HG03060 (cell line): ENCODE measurements at regions not wholly inside any gene's neighbourhood (a gene's known extent, or its start where the extent isn't known, plus 50 kb on each side); places are given as distances from the start of the nearest gene placed in this dataset.

Source experiments
- ATAC-seq: cut with Tn5 transposase; IDR thresholded peaks from one replicate; pipeline ENCODE4 v1.9.1; 2021; ENCODE audit warnings: low read depth, moderate number of reproducible peaks; ENCODE audit not compliant: unreplicated experiment

DNA sequence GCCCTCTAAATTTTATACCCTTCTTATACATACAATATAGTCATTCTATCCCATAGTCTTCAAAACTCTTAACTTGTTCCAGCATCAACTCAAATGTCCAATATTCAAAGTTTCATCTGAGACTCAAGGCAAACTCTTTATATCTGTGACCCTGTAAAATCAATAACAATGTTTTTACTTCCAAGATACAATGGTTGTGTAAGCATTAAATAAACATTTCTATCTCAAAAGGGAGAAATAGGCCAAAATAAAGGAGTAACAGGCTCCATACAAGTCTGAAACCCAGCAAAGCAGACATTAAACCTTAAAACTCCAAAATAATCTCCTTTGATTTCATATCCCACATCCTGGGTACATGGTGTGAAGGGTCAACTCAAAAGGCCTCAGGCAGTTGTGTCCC lies 1299.1 kb downstream of the MRPL39 start:
- no peak for ATAC-seq

GRCh38 chr21:24302400-24302799 lies 1304.9 kb downstream of the MRPL39 start:
- ATAC-seq = no peak

GRCh38 chr21:24298040-24298439 lies 1309.2 kb downstream of the MRPL39 start:
- no peak for ATAC-seq

- no peak for ATAC-seq
These were observed 1313.1 kb downstream of the MRPL39 start for GRCh38 chr21:24294171-24294570.

DNA sequence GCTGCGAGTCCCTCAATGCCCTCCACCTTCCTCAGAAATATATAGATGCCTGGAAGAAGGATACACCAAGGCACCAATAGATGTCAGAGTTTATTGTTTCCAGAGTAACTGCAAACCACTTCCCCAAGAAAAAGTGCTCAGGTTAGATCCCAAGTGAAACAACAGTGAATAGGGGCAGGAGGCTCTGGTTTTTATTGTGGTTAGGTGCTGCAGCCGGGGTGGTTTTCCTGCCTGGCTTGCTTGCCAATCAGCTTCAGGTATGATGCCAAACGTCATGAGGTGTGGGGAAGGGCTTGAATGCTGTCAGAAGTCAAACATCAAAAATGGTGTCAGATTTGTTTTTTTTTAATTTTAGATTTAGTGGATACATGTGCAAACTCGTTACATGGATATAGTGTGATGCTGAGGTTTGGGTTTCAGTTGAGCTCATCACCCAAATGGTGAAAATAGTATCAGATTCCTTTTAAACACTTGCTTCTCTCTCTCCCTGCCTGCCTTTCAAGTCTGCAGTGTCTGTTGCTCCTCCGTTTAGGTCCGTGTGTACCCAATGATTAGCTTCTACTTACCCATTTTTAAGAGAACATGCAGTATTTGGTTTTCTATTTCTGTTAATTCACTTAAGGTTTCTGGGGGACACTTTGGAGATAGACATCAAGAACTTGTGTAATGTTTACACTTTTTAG lies 1317.0 kb downstream of the MRPL39 start:
- ATAC-seq = no peak

- ATAC-seq = no peak
These were observed 1317.7 kb downstream of the MRPL39 start for GRCh38 chr21:24289539-24289938.

- ATAC-seq = no peak
These were observed 1326.7 kb downstream of the MRPL39 start for GRCh38 chr21:24280596-24280995.

DNA sequence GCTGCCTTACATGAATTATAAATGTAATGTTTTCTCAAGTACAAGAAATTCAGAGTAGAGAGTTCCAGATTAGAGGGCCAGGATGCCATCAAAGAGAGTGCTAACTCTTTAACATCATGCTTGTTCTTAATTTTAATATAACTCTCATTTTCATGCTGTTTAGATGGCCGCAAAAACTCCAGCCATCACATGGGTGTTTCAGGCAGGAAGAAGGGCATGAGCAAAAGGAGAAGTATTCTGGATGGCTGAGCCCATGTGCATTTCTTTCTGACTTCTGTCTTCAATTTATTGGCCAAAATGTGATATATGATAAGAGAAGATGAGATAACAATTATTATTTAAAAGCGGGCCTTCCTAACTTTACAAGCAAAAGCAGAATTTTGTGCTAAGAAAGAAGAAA lies 1328.6 kb downstream of the MRPL39 start:
- ATAC-seq = no peak

DNA sequence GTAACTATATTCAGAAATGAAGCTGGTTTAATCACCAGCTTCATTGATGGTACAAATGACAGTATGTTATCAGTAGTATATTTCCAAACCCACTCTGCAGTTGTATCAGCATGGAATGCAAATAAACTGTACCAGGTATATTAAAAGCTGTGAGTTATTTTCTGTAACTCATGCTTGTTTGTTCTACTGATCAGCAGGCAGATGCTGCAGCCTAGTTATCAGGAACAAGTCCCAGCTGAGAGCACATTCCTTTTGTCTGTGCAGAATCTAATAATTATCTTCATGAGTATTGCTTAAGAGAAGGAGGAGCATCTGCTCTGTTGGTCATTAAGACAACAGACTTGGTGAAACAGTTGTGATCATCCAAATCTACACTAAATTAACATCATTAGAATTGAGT lies 1331.1 kb downstream of the MRPL39 start:
- no peak for ATAC-seq

DNA sequence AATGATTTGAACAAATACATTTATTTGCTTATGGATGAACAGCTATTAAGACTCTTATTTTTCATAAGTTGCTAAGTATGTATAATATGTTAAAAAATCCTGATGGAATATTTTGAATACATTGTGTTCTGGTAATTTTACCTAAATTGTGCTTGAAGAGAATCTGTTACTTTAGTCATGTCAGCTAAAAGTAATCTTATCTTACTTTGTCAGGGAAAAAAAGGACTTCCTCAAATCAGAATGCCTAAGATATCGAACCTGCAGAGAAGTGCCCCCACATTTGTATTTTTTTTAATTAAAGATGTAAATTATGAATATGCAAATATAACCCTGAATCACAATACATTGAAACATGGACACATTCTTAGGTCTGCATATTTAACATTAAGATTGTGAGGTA lies 1331.7 kb downstream of the MRPL39 start:
- no peak for ATAC-seq

DNA sequence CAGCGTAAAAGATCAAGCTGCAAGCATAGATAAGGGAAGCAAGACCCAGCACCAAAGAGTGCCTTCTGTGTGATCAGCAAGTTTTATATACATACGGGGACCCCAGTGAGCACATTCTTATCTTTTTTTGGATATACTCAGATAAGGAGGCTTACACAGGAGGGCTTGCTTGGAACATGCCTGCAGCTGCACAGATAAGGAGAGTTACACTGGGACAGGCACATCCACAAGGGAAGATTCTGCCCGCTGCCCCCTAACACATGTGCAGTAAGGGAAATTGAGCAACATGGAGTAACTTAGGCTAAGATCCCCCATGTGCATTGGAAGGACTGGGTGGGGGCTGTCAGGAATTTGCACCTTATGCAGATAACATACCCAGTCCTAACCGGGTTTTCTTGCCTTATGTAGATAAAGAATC lies 1334.8 kb downstream of the MRPL39 start:
- no peak for ATAC-seq

DNA sequence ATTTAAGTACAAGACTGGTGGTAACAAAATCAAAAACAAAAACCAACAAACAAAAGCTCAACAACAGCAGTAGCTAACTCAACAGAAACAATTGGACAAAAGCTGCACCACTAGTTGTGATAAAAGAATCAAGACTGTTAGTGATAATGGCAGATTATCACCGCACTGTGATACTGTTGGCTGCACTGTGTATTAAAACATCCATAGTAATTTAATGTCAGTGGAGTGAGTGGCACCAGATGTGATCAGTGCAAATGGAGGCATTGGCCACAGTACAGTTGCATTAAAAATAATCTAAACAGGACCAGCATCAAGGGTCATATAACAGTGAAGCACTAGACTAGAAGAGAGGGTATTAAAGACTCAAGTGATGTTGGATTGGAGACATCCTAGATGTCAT lies 1341.3 kb downstream of the MRPL39 start:
- ATAC-seq = no peak

DNA sequence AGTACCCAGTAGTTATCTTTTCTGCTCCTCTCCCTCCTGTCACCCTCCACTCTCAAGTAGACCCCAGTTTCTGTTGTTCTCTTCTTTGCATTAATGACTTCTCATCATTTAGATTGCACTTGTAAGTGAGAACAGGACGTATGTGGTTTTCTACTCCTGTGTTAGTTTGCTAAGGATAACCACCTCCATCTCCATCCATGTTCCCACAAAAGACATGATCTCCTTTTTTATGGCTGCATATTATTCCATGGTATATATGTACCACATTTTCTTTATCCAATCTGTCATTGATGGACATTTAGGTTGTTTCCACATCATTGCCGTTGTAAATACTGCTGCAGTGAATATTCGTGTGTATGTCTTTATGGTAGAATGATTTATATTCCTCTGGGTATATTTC lies 1346.5 kb downstream of the MRPL39 start:
- no peak for ATAC-seq

GRCh38 chr21:24259241-24259640 lies 1348.0 kb downstream of the MRPL39 start:
- no peak for ATAC-seq

- no peak for ATAC-seq
These were observed 1351.7 kb downstream of the MRPL39 start for GRCh38 chr21:24255591-24255990.

DNA sequence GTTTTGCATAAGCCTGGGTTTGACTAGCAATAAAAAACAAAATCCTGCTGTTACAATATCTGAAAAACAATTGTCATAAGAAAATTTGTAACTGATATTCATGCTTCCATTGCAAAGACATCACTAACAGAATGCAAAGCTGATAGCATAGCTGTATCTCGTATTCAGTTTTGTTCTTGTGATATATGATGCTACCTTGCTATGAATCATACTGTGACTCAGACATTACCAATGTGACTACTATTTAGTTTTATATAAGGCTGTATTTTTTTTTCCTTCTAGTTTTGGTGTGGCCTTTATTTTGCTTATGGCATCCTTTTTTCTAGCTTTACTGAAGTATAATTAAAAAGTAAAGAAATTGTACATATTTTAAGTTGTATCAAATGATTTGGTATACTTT lies 1381.8 kb downstream of the MRPL39 start:
- ATAC-seq = no peak

DNA sequence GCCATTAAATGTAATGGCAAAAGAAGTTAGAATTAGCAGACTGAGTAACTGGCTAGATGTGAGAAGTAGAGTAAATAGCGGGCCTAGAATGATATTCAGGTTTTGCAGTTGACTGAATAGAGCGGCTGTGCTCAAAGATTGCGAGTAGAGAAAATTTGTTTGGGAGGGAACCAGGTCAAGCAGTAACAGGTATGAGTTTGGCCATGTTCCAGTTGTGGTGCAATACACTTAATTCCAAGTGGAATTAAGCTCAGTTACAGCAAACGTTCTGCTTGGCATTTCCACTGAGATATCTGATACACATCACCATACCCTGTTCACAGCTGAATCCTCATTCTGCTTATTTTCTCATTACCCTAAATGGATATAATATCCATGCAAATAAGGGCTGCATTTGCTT lies 1382.9 kb downstream of the MRPL39 start:
- ATAC-seq = no peak

GRCh38 chr21:24223624-24224023 lies 1383.7 kb downstream of the MRPL39 start:
- ATAC-seq = no peak

DNA sequence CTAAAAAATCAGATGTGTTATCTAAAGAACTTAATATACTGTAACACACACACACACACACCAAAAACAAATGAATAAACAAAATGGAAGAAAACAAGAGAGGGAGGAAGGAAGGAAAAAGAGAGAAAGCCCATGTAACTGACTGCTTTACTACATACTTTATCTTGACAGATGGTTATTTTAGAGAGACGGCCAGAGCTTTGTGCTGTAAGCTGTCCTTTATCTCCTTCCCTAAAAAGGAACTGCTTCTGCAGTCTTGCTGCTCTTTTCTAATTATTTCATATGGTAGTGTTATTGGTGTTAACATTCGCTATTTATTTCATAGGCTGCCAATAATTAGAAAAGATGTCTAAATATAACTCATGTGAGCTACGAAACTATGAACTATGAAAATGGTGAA lies 1384.6 kb downstream of the MRPL39 start:
- no peak for ATAC-seq

DNA sequence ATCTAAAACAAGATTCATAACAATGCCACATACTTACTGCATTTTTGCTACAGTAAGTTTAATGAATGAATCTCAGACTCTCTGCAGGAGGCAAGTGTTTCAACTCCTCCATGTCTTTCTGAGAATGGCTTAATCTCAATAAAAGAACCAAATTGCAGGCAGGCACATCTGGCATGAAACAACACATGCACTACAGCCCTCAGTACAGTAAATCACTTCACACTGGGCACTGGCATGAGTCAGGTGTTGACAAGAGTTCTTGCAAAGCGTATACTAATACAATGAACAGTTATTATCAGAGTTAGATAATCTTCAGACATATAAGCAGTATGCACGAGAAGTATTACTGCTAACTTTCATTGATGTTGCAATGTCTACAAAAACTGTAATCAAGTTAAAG lies 1386.8 kb downstream of the MRPL39 start:
- ATAC-seq = no peak

DNA sequence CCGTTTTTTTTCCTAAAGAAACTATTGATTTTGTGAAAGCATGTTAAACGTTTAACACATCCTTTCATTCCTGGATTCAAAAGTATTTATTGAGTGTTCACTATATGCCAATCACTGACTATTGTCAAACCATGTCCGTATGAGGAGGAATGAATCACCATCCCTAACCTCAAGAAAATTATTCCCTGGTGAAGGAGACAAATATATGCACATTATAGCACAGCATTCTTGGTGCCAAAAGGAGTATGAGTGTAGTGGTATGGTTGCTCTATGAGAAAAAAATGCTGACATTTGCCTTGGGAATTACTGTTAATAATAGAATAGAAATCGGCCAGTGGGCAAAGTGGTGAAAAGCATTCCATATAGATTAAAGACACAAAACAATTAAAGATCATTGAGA lies 1390.1 kb downstream of the MRPL39 start:
- ATAC-seq = no peak

DNA sequence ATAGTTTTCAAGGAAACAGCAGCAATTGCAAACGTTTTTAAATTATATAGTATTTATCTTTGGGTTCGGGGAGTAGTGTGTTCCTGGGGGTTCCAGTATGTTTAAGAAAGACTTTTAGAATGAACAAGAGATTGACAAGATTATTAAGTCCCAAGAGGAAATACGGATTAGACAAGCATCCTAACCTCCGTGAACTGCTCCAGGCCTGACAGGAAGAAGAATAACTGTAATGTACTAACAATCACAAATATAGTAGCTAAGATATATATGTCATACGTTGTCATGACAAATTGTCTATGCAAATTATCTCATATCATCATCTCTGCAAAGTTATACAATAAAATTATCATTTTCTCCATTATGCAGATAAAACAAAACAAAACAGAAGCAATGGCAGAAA lies 1397.2 kb downstream of the MRPL39 start:
- no peak for ATAC-seq
